ENCODE measurements at regions not wholly inside any gene's neighbourhood (a gene's known extent, or its start where the extent isn't known, plus 50 kb on each side); places are given as distances from the start of the nearest gene placed in this dataset.
"Not testable (repeated sequence)": the region's sequence is repeated elsewhere in the genome, so short reads cannot be mapped to it uniquely, and the experiment has no call there.

GRCh38 chr9:39463696-39464095 lies 108.2 kb downstream of the SPATA31A1 start:
- not testable (repeated sequence) for DNase-seq (ENCODE audit: low read depth)
- peak overlapping the region; percentile 56 for H3K4me3 ChIP-seq (ENCODE audit: low read depth, low read length)

- H3K4me3 ChIP-seq (ENCODE audit: low read depth, low read length), result peak overlapping the region; percentile 56
- DNase-seq (ENCODE audit: low read depth), result peak; percentile 79
Measured at GRCh38 chr9:39464122-39464777, 108.8 kb downstream of the SPATA31A1 start.

- DNase-seq (ENCODE audit: low read depth); H3K4me3 ChIP-seq (ENCODE audit: low read depth, low read length): not testable (repeated sequence)
Measured at GRCh38 chr9:39474499-39474898, 119.0 kb downstream of the SPATA31A1 start.

GRCh38 chr9:39483073-39483472 lies 127.6 kb downstream of the SPATA31A1 start:
- not testable (repeated sequence) for DNase-seq (ENCODE audit: low read depth); H3K4me3 ChIP-seq (ENCODE audit: low read depth, low read length)

- DNase-seq (ENCODE audit: low read depth); H3K4me3 ChIP-seq (ENCODE audit: low read depth, low read length): not testable (repeated sequence)
Measured at GRCh38 chr9:39483880-39484279, 128.4 kb downstream of the SPATA31A1 start.

GRCh38 chr9:39484292-39484691 lies 128.8 kb downstream of the SPATA31A1 start:
- not testable (repeated sequence) for H3K4me3 ChIP-seq (ENCODE audit: low read depth, low read length); DNase-seq (ENCODE audit: low read depth)

GRCh38 chr9:39487477-39487876 lies 132.0 kb downstream of the SPATA31A1 start:
- not testable (repeated sequence) for H3K4me3 ChIP-seq (ENCODE audit: low read depth, low read length); DNase-seq (ENCODE audit: low read depth)

GRCh38 chr9:39496248-39496647 lies 140.8 kb downstream of the SPATA31A1 start:
- not testable (repeated sequence) for H3K4me3 ChIP-seq (ENCODE audit: low read depth, low read length); DNase-seq (ENCODE audit: low read depth)

GRCh38 chr9:39503178-39503577 lies 147.7 kb downstream of the SPATA31A1 start:
- not testable (repeated sequence) for H3K4me3 ChIP-seq (ENCODE audit: low read depth, low read length); DNase-seq (ENCODE audit: low read depth)

GRCh38 chr9:39527387-39528029 lies 172.0 kb downstream of the SPATA31A1 start:
- DNase-seq (ENCODE audit: low read depth); H3K4me3 ChIP-seq (ENCODE audit: low read depth, low read length): not testable (repeated sequence)

GRCh38 chr9:39532597-39532996 lies 177.1 kb downstream of the SPATA31A1 start:
- DNase-seq (ENCODE audit: low read depth); H3K4me3 ChIP-seq (ENCODE audit: low read depth, low read length): not testable (repeated sequence)

GRCh38 chr9:39533001-39533762 lies 177.7 kb downstream of the SPATA31A1 start:
- H3K4me3 ChIP-seq (ENCODE audit: low read depth, low read length); DNase-seq (ENCODE audit: low read depth): not testable (repeated sequence)

GRCh38 chr9:39533763-39534548 lies 178.5 kb downstream of the SPATA31A1 start:
- DNase-seq (ENCODE audit: low read depth); H3K4me3 ChIP-seq (ENCODE audit: low read depth, low read length): not testable (repeated sequence)

GRCh38 chr9:39534897-39535296 lies 179.4 kb downstream of the SPATA31A1 start:
- DNase-seq (ENCODE audit: low read depth); H3K4me3 ChIP-seq (ENCODE audit: low read depth, low read length): not testable (repeated sequence)

- not testable (repeated sequence) for DNase-seq (ENCODE audit: low read depth); H3K4me3 ChIP-seq (ENCODE audit: low read depth, low read length)
Measured at GRCh38 chr9:39542157-39542556, 186.7 kb downstream of the SPATA31A1 start.

GRCh38 chr9:39545079-39545478 lies 189.6 kb downstream of the SPATA31A1 start:
- DNase-seq (ENCODE audit: low read depth); H3K4me3 ChIP-seq (ENCODE audit: low read depth, low read length): not testable (repeated sequence)

- not testable (repeated sequence) for DNase-seq (ENCODE audit: low read depth); H3K4me3 ChIP-seq (ENCODE audit: low read depth, low read length)
Measured at GRCh38 chr9:39550573-39550972, 195.1 kb downstream of the SPATA31A1 start.

- not testable (repeated sequence) for H3K4me3 ChIP-seq (ENCODE audit: low read depth, low read length); DNase-seq (ENCODE audit: low read depth)
Measured at GRCh38 chr9:39551544-39551943, 196.1 kb downstream of the SPATA31A1 start.
